ENCODE measurements at regions not wholly inside any gene's neighbourhood (a gene's known extent, or its start where the extent isn't known, plus 50 kb on each side); places are given as distances from the start of the nearest gene placed in this dataset.

DNA sequence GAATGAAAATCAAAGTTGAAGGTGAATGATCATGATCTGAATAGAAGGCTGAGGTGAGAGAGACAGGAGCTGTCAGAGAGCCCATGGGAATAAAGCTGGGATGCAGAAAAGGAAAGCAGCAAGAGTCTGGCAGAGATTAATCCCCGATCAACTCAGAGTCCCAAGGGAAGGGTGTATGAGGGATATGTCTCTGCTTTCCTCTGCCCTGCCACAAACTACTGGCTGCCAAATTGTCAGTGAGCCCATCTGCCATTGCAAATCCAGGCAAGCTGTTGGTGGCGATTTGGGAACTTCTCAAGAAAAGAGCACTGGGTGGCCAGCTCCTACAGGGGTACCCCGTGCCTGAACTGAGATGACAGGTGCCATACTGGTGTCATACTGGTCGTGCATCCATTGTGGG, 705.5 kb upstream of the MAN1A1 start:
- no peak for DNase-seq

DNA sequence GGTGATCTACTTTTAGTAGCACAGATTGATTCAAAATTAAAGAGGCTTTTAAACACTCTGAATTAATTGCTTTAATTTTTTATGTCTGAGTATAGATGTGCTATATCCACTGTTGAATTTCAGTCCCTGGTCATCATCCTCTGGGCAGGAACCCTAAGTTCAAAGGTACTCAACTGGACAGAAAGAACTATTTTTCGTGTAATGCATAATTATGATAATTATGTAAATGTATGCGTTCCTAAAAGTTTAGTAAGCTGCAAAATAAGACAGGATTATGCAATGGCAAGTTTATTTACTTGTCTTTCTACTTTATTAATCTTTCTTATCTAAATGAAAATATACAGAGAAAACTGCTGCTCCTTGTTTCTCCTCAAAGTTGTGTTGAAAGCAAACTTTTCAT, 690.1 kb upstream of the MAN1A1 start:
- DNase-seq, result no peak

DNA sequence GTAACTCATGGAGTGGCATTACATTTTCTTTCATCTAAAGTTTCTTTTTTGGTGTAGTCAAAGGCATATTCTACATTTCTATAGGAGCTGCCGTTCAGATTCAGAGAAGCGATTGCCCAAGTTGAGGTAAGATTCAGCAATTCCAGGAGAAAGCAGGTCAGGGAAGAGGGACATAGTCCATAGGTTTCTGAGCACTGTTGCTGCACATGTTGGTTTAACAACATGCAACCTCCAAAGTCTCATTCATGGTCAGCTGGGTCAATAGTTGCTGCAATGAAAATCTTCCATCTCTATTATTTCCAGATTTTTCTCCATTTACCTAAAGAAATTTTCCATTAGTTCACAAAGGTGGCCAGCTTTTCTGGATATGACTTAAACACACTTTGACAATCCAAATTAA, 682.3 kb upstream of the MAN1A1 start:
- no peak for DNase-seq

DNA sequence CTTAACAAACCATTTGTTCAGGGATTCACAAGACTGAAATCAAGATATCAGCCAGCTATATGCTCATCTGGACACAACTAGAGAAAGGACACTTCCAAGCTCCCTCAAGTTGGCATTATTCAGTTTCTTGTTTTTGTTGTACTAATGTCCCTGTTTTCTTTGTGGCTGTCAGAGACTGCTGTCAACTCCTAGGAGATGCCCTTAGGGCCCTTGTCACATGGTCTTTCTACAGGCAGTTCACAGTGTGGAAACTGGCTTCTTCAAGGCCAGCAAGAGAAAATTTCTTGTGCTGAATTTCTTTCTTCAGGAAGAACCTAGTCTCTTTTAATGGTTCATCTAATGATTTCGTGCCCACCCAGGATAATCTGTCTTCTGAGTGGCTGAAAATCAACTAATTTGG, 677.2 kb upstream of the MAN1A1 start:
- no peak for DNase-seq

DNA sequence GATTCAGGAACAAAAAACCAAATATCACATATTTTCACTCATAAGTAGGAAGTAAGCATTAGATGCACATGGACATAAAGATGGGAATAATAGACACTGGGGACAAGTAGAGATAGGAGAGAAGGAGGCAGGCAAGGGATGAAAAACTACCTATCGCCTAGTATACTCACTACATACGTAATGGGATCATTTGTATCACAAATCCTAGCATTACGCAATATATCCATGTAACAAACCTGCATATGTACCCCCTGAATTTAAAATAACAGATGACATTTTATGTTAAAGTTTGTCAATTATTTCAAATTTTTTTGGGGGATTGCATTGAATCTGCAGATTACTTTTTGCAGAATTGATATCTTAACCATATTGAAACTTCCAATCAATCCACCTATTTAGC, 660.5 kb upstream of the MAN1A1 start:
- DNase-seq, result no peak

DNA sequence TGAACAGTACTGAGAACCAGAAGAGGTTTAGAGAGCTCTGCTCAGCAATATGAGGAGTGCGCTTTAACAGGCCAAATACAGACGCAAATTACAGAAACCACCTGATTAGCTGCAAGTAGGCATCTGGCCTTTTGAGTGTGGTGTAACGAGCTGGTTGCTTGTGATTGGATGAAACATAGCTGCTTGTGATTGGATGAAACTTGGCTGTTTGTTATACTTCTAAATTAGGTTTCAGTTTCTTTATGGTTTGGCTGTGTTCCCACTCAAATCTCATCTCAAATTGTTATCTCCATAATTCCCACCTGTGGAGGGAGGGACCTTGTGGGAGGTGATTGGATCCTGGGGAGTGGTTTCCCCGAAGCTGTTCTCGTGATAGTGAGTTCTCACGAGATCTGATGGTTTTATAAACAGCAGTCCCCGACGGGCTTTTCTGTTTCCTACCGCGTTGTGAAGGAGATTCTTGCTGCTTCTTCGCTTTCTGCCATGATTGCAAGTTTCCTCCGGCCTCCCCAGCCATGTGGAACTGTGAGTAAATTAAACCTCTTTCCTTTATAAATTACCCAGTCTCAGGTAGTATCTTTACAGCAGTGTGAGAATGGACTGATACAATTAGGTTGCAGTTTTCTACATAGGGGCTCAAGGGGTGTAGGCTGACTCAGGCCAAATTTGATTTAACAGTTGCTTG, 655.9 kb upstream of the MAN1A1 start:
- DNase-seq, result no peak

DNA sequence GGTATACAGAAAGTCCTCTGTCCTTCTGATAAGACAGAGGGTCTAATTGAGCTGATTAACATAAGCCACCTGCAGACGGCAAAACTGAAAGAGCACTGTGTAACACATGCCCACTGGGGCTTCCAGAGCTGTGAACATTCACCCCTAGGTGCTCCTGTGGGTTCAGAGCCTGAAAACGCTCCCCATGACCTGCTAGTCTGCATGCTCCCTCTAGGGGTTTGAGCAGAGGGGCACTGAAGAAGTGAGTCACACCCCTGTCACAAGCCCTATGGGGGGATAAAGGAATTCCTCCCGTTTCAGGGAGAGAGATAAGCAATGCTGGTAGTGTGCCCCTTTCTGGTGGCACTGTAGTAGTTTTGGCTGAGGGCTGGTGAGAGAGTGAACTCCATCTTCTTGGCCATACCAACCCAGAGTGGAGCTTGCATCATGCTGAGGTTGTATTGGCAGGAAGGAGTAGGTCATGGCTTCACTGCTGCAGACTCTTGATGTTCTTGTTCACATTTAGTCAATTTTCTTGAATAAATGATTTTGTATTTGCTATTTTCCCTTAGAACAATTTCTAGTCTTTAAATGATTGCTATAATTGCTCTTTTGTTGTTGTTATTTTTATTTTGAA, 637.5 kb upstream of the MAN1A1 start:
- no peak for DNase-seq

DNA sequence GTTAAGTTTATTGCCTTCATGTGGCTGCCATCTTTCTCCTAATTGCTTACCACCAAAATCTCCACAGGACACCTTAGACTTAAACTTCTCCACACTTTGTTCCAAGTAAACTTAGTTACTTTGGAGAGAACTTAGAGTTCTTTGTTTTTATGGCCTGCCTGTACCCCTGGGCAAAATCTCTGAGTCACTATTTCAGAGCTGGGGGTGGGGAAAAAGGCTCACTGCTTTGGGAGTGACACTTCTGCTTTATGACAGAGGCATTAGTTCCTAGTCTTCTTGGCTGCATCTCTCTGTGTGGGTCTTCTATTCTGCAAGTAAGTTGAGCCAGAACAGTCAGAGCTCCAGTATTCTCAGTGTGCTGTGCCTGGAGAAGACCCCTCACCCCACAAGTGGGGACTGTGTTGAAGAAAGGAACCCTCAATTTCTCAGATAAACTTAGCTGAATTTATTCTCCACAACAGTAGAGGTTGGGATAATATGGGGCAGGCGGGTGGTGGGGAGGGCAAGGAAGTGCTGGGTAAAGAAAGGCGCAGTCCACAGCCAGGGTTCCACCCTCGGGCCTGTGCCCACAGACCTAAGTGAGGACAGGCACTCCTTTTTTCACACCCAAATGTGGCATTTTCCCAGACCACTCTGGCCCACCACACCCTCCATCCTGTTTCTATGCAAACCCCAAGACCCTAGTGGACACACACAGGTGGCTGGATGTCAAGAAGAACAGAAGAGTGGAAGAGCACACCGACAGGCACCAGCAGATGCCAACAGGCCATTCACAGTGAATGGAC, 636.6 kb upstream of the MAN1A1 start:
- DNase-seq, result no peak

DNA sequence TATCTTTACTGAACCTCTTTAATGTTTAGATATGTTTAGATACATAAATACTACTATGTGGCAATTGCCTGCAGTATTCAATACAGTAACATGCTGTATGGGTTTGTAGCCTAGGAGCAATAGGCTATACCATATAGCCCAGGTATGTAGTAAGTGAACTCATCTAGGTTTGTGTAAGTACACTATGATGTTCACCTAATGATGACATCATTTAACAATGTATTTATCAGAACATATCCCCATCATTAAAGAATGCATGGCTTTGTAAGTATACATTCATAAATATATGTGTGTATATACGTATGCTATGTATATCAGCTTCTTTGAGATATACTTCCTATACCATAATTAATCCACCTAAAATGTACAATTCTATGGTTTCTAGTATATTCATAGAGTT, 631.2 kb upstream of the MAN1A1 start:
- no peak for DNase-seq

DNA sequence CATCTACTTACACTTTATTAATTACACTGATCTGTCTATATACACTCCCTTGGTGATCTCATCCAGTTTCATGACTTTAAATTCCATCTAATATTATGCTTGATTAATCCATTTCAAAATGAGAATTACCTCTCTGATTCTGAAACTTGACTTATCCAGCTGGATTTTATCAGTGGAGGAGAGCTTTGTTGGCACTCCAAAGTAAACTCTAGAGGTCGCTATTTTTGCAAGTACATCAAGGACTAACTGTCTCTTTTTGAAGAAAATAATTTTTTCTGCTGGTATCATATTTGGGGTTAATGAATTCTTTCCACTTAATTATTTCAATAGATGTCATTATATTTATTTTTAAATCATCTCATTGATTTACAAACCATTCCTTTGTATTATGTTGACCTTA, 630.3 kb upstream of the MAN1A1 start:
- no peak for DNase-seq

DNA sequence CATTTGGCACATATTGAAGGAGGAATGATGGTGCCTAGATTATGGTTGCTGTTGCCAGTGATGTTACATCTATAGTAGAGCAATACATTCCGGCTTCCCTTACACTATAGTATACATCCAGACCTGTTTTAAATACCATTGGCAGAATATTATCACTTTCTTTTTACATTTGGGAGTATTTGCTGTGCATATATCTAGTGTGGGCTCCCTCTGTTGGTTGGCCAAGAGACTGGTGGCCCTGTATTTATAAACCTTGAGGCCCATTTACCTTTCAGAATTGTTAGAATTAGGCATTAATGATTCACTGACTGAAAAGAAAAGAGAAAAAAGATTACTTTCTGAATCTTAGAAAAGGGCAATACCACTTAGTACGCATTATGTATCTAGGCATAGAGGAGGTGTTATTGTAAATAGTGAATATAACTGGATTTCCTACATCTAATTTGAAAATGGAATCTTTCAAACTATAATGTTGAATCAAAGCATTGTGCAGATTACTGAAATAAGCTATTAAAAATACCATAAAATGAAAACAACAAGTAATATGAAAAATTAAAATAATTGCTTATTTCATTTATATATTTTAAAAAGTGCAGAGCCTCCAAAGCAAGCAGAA, 628.8 kb upstream of the MAN1A1 start:
- DNase-seq, result no peak

DNA sequence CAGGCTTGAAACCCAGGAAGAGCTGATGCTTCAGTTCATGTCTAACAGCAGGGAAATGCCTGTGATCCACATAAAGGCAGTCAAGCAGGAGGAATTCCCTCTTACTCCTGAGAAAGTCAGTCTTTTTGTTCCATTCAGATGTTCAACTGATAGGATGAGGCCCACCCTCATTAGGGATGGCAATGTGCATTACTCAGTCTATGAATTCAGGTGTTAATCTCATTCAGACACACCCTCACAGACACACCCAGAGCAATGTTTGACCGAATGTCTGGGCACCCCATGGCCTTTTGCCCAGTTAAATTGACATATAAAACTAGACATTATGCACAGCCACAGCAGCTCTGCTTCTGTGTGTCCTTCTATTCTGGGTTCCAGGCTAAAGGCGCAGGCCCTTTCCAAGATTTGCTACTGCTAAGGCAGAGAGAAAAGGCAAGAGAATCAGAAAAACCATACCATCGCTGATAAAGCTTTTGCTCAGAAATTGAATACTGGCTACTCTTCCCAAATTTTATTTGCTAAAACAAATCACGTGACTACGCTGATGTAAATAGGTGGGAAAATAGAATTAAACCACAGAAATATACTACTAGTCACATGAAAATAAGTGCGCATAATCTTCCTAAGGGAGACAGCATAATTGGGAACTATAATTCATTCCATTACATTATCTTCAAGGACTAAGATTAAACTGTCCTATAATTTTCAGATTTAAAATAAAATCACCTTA, 625.0 kb upstream of the MAN1A1 start:
- no peak for DNase-seq

DNA sequence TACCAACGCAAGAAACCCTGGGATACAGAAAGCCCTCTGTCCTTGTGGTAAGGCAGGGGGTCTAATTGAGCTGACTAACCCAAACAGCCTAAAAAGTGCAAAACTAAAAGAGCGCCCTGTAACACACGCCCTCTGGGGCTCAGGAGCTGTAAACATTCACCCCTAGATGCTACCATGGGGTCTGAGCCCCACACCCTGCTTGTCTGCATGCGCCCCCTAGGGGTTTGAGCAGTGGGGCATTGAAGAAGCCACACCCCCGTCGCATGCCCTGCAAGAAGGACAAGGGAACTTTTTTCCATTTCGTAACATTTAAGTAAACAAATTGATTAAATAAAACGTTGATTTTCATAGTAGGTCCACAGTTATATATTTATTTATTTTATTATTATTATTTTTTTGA, 616.9 kb upstream of the MAN1A1 start:
- no peak for DNase-seq

DNA sequence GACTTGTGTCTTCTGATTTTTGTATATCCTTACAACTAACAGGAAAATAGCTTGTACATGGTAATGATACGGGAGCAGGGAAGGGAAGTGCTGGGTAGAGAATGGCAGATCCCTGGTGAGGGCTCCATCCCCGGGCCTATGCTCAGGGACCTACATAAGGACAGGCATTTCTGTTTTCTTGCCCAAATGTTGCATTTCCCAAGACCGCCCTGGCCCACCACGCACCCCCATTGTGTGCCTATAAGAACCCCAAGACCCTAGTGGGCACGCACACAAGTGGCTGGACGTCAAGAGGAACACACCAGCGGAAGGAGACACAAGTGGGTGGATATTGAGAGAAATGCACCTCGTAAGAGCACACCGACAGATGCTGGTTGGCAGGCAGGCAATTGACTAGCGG, 616.3 kb upstream of the MAN1A1 start:
- no peak for DNase-seq

DNA sequence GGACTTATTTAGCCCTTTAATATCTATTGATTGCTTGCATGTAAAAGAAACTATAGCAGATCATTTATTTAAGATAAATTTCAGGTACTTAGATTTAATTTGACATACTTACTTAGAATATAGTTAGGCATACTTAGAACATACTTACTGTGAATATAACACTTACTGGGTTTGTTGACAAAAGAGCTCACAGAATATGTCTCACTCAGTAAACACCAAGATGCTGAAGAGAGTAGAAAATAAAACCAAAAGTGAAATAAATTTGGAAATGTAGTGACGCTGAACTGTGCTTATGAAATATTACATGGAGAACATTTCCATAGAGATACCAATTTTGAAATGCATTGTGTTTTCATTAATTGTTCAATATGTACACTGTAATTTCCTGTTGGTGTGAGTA, 615.4 kb upstream of the MAN1A1 start:
- no peak for DNase-seq

DNA sequence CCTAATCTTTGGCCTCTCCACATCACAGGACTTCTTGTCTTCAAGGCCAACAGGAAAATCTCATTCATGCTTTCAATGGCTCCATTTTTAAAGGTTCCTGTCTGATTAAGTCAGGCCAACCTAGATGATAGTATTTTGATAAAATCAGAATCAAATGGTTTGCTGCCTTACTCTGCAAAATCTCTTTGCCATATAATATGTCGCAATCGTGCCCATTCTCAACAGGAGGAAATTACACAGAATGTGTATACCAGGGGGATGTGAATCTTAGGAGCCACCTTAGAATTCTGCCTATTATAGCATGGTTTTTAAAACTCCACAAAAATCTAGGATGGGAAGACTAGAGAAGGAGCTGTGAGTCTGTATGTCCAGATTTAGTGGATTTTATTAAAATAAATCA, 612.9 kb upstream of the MAN1A1 start:
- DNase-seq, result no peak

DNA sequence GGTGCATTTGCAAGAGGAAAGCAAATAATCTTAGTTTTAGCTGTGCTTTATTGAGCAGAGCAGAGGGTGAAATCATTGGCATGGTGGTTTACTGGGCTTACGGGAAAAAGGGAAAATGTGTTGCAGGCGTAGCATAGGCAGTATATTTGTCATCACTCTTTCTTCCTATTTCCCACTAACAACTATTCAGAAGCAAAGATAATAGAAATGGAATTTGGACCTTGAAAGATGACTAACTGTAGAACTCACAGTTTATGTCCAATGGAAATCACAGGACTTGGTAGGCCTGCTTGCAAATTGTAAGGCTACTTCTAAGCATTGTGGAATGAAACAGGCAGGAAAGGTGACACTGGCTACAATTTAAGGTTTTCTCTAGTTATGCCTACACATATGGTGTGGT, 611.9 kb upstream of the MAN1A1 start:
- no peak for DNase-seq

DNA sequence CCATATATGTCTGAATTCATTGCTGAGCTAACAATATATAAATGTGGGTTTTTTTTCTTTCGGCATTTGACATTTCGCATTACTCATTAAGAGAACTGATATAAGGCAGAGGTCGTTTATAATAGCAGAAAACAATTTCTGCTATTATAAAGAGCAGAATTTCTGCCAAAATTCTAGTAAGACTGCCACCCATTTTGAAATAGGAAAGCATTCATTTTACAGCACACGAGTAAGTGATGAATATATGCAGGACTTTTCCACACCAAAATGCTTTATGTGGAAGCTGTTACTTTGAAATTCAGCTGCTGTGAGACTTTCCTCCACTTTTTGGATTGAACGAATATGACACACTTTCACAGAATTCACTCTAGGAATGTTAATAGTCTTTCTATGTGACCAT, 610.9 kb upstream of the MAN1A1 start:
- no peak for DNase-seq

DNA sequence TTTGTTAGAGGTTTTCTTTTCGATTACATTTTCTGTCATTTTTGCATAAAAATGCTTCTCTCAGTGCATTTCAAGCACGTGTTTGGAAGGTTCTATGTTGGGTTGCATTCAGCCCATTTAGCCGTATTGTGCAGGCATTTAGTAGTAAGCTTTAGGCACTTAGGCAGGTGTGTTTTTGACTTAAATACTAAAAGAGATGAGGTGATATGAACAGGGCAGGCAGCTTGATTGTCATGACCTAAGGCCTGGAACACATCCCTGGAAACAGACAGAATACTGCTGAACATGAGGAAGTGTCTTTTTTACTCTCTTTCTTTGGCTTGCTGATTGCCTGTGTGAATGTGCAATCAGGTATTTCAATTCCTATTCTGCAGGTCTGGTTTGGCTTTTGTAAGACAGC, 610.5 kb upstream of the MAN1A1 start:
- DNase-seq, result no peak

DNA sequence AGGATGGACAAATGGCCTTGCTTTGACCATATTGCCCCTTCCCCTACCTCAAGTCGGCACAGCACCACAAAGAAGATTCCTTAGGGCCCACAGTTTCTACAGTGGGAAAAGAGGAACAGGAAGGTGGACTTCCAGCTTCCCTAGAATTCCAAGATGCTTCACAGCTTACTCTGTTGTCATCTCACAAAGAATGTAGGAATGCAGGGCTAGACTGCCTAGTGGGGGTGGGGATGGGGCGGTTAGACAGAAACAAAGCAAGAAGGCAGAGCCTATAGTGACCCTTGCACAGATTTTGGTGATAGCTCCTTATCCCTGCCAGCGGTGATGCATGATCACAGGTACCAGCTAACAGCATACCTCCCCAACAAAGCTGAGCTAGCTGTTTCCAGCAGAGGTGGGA, 607.6 kb upstream of the MAN1A1 start:
- no peak for DNase-seq

DNA sequence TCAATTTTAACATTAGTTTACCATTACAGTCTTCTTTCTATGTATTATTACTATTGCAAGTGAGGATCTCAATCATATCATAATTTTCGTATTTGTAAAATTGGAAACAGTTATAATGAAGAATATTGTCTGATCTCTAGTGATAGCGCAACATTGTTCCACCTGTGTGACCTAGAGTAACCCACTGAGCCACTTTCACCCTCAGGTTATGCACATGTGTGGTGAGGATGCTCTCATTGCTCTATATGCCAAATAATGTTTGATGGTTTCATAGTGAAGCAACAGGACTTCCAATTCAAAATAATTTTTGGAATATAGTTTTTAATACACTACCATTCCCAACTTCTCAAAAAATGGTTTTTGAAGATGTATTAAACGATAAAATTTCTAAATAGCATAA, 603.1 kb upstream of the MAN1A1 start:
- no peak for DNase-seq

DNA sequence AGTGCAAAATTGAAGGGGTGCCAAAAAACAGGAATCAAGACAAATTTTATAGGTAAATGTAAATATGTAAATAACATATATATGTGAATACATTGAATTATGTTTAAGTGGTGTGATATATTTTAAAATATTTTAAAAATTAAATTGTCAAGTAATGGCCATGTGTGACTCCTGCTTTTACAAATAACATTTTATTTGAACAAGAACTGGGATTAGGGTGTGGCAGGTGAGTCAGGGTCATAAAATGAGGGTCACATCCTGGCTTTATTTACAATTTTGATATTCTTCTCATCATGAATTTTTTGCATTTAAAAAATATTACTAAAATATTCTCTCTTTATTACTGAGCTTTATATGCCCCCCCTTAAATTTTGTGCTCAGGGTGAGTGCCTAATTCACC, 601.1 kb upstream of the MAN1A1 start:
- DNase-seq, result no peak

DNA sequence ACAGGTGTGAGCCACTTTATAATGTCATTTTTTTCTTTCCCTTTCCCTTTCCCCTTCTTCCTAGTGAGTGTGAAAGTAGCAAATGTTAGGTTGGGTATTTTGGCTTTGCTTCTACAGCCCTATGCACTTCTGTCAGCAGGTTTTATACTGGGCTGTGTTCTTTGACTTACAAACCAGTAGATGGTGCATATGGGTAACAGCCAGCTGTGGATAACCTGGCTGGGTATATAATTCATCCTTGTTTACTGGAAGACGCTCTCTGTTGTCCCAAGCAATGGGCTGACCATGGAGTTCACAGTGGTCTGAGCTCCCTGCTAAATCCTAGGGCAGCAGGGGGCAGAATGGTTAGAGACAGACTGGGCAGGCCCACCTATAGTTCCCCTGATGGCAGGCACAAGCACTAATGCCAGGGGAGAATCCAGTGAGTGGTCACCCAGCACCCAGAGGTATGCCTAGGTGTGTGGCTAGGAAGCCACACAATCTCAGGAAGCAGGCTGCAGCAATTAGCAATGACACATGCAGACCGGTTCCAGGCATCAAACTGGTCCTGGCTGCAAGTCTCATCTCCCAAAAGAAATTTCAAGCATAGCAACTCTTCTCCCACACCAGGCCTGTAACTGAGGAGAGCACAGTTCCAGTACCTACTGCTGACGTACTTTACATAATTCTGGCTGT, 592.7 kb upstream of the MAN1A1 start:
- DNase-seq, result no peak
